ENCODE measurements at regions not wholly inside any gene's neighbourhood (a gene's known extent, or its start where the extent isn't known, plus 50 kb on each side); places are given as distances from the start of the nearest gene placed in this dataset.

DNA sequence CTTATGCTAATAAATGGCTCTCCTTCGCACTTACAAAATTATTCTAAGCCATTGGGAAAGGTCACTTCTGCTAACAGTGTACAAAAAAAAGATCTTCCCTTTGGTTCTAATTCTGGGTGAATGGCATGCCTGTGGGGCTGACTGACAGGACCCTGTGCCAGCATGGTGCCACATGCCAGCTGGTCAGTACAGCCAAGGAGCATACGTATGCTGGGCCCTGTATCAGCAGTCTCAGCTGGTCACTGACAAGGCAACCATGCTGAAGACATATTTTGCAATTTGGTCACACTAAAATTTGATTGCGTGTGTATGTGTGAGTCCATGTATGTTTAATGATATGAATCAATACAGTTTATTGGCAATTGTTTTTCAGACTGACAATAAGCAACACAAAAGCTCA lies 246.1 kb downstream of the TBL1XR1 start:
- TF ChIP-seq, protein P1, sequence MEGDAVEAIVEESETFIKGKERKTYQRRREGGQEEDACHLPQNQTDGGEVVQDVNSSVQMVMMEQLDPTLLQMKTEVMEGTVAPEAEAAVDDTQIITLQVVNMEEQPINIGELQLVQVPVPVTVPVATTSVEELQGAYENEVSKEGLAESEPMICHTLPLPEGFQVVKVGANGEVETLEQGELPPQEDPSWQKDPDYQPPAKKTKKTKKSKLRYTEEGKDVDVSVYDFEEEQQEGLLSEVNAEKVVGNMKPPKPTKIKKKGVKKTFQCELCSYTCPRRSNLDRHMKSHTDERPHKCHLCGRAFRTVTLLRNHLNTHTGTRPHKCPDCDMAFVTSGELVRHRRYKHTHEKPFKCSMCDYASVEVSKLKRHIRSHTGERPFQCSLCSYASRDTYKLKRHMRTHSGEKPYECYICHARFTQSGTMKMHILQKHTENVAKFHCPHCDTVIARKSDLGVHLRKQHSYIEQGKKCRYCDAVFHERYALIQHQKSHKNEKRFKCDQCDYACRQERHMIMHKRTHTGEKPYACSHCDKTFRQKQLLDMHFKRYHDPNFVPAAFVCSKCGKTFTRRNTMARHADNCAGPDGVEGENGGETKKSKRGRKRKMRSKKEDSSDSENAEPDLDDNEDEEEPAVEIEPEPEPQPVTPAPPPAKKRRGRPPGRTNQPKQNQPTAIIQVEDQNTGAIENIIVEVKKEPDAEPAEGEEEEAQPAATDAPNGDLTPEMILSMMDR (IDR thresholded peaks at IDR 0.05; ENCODE audit: poor library complexity), result no peak
- no peak for TF ChIP-seq EZH2phosphoT487 (IDR thresholded peaks at IDR 0.05; ENCODE audit: low read depth, severe bottlenecking, unreplicated experiment)

All from hepatocyte (in vitro differentiated cells).